ENCODE measurements at regions not wholly inside any gene's neighbourhood (a gene's known extent, or its start where the extent isn't known, plus 50 kb on each side); places are given as distances from the start of the nearest gene placed in this dataset.
"Not testable (repeated sequence)": the region's sequence is repeated elsewhere in the genome, so short reads cannot be mapped to it uniquely, and the experiment has no call there.

DNA sequence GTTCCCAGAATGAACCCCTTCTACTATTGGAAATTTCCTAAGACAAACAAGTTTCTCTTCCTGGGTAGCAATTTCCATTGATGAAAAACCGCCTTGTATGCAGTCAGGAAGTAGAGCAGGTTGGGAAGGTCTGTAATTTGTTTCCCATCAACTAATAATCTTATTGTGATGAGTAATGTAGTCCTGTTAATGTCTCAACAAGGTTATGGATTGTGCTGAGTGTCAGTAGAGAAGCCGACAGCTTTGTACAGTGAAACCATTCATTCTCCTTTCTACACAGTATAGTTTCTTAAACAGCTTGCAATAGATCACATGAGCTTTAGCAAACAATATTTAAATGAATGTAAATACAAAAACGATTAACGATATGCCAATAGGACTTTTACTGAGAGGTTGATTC is 355.4 kb upstream of the WWC1 start:
- no peak for TF ChIP-seq CTCF (IDR thresholded peaks at IDR 0.05; ENCODE audit: low read depth, low read length)
- no peak for DNase-seq (ENCODE audit: extremely low read depth, low read depth)

GRCh38 chr5:167936944-167937634 is 354.4 kb upstream of the WWC1 start:
- DNase-seq (ENCODE audit: extremely low read depth, low read depth): no peak

DNA sequence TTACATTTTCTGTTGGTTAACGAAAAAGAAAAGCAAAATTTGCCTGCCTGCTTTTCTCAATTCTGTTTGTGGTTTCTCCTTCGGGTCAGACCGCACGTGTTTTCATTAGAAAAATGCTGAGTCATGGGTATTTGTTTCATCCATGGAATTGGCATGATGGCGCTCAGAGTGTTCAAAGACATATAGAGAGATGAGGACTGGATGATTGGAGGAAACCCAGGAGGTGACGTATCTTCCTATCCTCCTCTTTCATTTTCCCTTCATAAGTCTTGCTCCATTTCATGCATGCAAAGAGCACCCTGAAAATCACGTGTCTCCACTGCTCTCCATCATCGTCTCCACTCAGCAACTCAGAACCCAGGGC is 353.8 kb upstream of the WWC1 start:
- no peak for DNase-seq (ENCODE audit: extremely low read depth, low read depth)
- no peak for TF ChIP-seq CTCF (IDR thresholded peaks at IDR 0.05; ENCODE audit: low read depth, low read length)

More at GRCh38 chr5:167936944-167937634, 354.4 kb upstream of the WWC1 start:
- TF ChIP-seq CTCF (IDR thresholded peaks at IDR 0.05; ENCODE audit: low read depth, low read length): no peak

- no peak for DNase-seq (ENCODE audit: extremely low read depth, low read depth)
- TF ChIP-seq CTCF (IDR thresholded peaks at IDR 0.05; ENCODE audit: low read depth, low read length): no peak
These were observed 351.8 kb upstream of the WWC1 start for GRCh38 chr5:167939686-167940085.

- no peak for DNase-seq (ENCODE audit: extremely low read depth, low read depth)
- no peak for TF ChIP-seq CTCF (IDR thresholded peaks at IDR 0.05; ENCODE audit: low read depth, low read length)
These were observed 350.5 kb upstream of the WWC1 start for GRCh38 chr5:167940911-167941310.

GRCh38 chr5:167941556-167941955 is 349.9 kb upstream of the WWC1 start:
- DNase-seq (ENCODE audit: extremely low read depth, low read depth): not testable (repeated sequence)

GRCh38 chr5:167943343-167943742 is 348.1 kb upstream of the WWC1 start:
- TF ChIP-seq CTCF (IDR thresholded peaks at IDR 0.05; ENCODE audit: low read depth, low read length): no peak
- DNase-seq (ENCODE audit: extremely low read depth, low read depth): no peak
